ENCODE measurements at regions not wholly inside any gene's neighbourhood (a gene's known extent, or its start where the extent isn't known, plus 50 kb on each side); places are given as distances from the start of the nearest gene placed in this dataset.

GRCh38 chr18:60987963-60988362, 345.3 kb upstream of the CDH20 start:
- no peak for DNase-seq

- DNase-seq = no peak
Measured at GRCh38 chr18:60996326-60996725, 336.9 kb upstream of the CDH20 start.

GRCh38 chr18:60996822-60997221, 336.4 kb upstream of the CDH20 start:
- no peak for DNase-seq

- no peak for DNase-seq
Measured at GRCh38 chr18:61001138-61001537, 332.1 kb upstream of the CDH20 start.

- no peak for DNase-seq
Measured at GRCh38 chr18:61006687-61007224, 326.5 kb upstream of the CDH20 start.

- no peak for DNase-seq
Measured at GRCh38 chr18:61019338-61020301, 313.6 kb upstream of the CDH20 start.

- DNase-seq = no peak
Measured at GRCh38 chr18:61025596-61025995, 307.6 kb upstream of the CDH20 start.

- DNase-seq = no peak
Measured at GRCh38 chr18:61031626-61032025, 301.6 kb upstream of the CDH20 start.

- DNase-seq = no peak
Measured at GRCh38 chr18:61034580-61034979, 298.6 kb upstream of the CDH20 start.

GRCh38 chr18:61039251-61039650, 294.0 kb upstream of the CDH20 start:
- DNase-seq = no peak

- DNase-seq = no peak
Measured at GRCh38 chr18:61047794-61048193, 285.4 kb upstream of the CDH20 start.

GRCh38 chr18:61057443-61057842, 275.8 kb upstream of the CDH20 start:
- no peak for DNase-seq

GRCh38 chr18:61062258-61062657, 271.0 kb upstream of the CDH20 start:
- DNase-seq = no peak

- no peak for DNase-seq
Measured at GRCh38 chr18:61064911-61065310, 268.3 kb upstream of the CDH20 start.

GRCh38 chr18:61076986-61077385, 256.2 kb upstream of the CDH20 start:
- no peak for DNase-seq

- DNase-seq = no peak
Measured at GRCh38 chr18:61079714-61080113, 253.5 kb upstream of the CDH20 start.

GRCh38 chr18:61080954-61081528, 252.2 kb upstream of the CDH20 start:
- no peak for DNase-seq

- DNase-seq = no peak
Measured at GRCh38 chr18:61082976-61083630, 250.1 kb upstream of the CDH20 start.

- DNase-seq = no peak
Measured at GRCh38 chr18:61085036-61085435, 248.2 kb upstream of the CDH20 start.

GRCh38 chr18:61085761-61086160, 247.5 kb upstream of the CDH20 start:
- DNase-seq = no peak

- no peak for DNase-seq
Measured at GRCh38 chr18:61086657-61087056, 246.6 kb upstream of the CDH20 start.

GRCh38 chr18:61091379-61091778, 241.9 kb upstream of the CDH20 start:
- DNase-seq = no peak

- DNase-seq = no peak
Measured at GRCh38 chr18:61093965-61094364, 239.3 kb upstream of the CDH20 start.

- no peak for DNase-seq
Measured at GRCh38 chr18:61096226-61096625, 237.0 kb upstream of the CDH20 start.
